ENCODE measurements at regions not wholly inside any gene's neighbourhood (a gene's known extent, or its start where the extent isn't known, plus 50 kb on each side); places are given as distances from the start of the nearest gene placed in this dataset.

GRCh38 chr9:82457891-82458290 is 469.3 kb downstream of the SPATA31D1 start:
- 68 to 71% methylated on average over 5 of the region's 5 CpGs for WGBS, 2 donors
- Histone ChIP-seq H3K27ac (ENCODE audit: low read depth in 1 of 2, low read length in 1 of 2) (no peak overlapping the region), H3K4me1 (ENCODE audit: control insufficient read depth in 5 of 5, insufficient read depth in 5 of 5, low read length in 5 of 5) (peaks cover 0 to 14% (median 4%) of the 10 kb centered on the region in 5 donors), H3K27me3 (ENCODE audit: control insufficient read depth in 3 of 3, insufficient read depth in 3 of 3, low read length in 2 of 3) (no peaks in the 10 kb centered on the region), H3K9me3 (ENCODE audit: control insufficient read depth in 4 of 4, insufficient read depth in 3 of 4, low read length in 3 of 4) (no peaks in the 10 kb centered on the region), H3K4me3 (no peak overlapping the region), H3K36me3 (ENCODE audit: control insufficient read depth in 4 of 4, insufficient read depth in 4 of 4, low read length in 4 of 4) (no peaks in the 10 kb centered on the region), H3K9ac (ENCODE audit: insufficient read depth in 1 of 2, low read length in 2 of 2) (no peak overlapping the region)
- ATAC-seq (ENCODE audit: insufficient read depth, low FRiP score) (no peak), DNase-seq (no peak)
- TF ChIP-seq CTCF (IDR thresholded peaks at IDR 0.05; ENCODE audit: control extremely low read depth, extremely low read depth), result no peak

GRCh38 chr9:82458296-82458695 is 469.7 kb downstream of the SPATA31D1 start:
- no peak for ATAC-seq (ENCODE audit: insufficient read depth, low FRiP score)
- no peaks in the 10 kb centered on the region for H3K27me3 ChIP-seq (ENCODE audit: control insufficient read depth in 3 of 3, insufficient read depth in 3 of 3, low read length in 2 of 3)
- 75 to 81% methylated on average over 2 of the region's 2 CpGs for WGBS, 2 donors
- peak in 2 of 3 donors; percentile 51 to 57 for DNase-seq
- H3K4me3 ChIP-seq, result no peak overlapping the region
- H3K27ac ChIP-seq (ENCODE audit: low read depth in 1 of 2, low read length in 1 of 2), result no peak overlapping the region
- H3K9me3 ChIP-seq (ENCODE audit: control insufficient read depth in 4 of 4, insufficient read depth in 3 of 4, low read length in 3 of 4), result no peaks in the 10 kb centered on the region
- H3K4me1 ChIP-seq (ENCODE audit: control insufficient read depth in 5 of 5, insufficient read depth in 5 of 5, low read length in 5 of 5), result peaks cover 0 to 14% (median 4%) of the 10 kb centered on the region in 5 donors
- no peaks in the 10 kb centered on the region for H3K36me3 ChIP-seq (ENCODE audit: control insufficient read depth in 4 of 4, insufficient read depth in 4 of 4, low read length in 4 of 4)
- no peak for TF ChIP-seq CTCF (IDR thresholded peaks at IDR 0.05; ENCODE audit: control extremely low read depth, extremely low read depth)
- no peak overlapping the region for H3K9ac ChIP-seq (ENCODE audit: insufficient read depth in 1 of 2, low read length in 2 of 2)

GRCh38 chr9:82466616-82467260 is 478.2 kb downstream of the SPATA31D1 start:
- Histone ChIP-seq H3K27me3 (ENCODE audit: control insufficient read depth in 3 of 3, insufficient read depth in 3 of 3, low read length in 2 of 3) (no peaks in the 10 kb centered on the region), H3K27ac (ENCODE audit: low read depth in 1 of 2, low read length in 1 of 2) (no peak overlapping the region), H3K36me3 (ENCODE audit: control insufficient read depth in 4 of 4, insufficient read depth in 4 of 4, low read length in 4 of 4) (no peaks in the 10 kb centered on the region), H3K9ac (ENCODE audit: insufficient read depth in 1 of 2, low read length in 2 of 2) (no peak overlapping the region), H3K9me3 (ENCODE audit: control insufficient read depth in 4 of 4, insufficient read depth in 3 of 4, low read length in 3 of 4) (peaks cover 0 to under 1% (median 0%) of the 10 kb centered on the region in 4 donors), H3K4me3 (no peak overlapping the region), H3K4me1 (ENCODE audit: control insufficient read depth in 5 of 5, insufficient read depth in 5 of 5, low read length in 5 of 5) (peaks cover 0 to 8% (median 0%) of the 10 kb centered on the region in 5 donors)
- DNase-seq (no peak), ATAC-seq (ENCODE audit: insufficient read depth, low FRiP score) (no peak)
- TF ChIP-seq CTCF (IDR thresholded peaks at IDR 0.05; ENCODE audit: control extremely low read depth, extremely low read depth), result no peak
- WGBS, 2 donors, result 88 to 95% methylated on average over 11 of the region's 11 CpGs

- Histone ChIP-seq H3K36me3 (ENCODE audit: control insufficient read depth in 4 of 4, insufficient read depth in 4 of 4, low read length in 4 of 4) (no peaks in the 10 kb centered on the region), H3K9ac (ENCODE audit: insufficient read depth in 1 of 2, low read length in 2 of 2) (no peak overlapping the region), H3K27me3 (ENCODE audit: control insufficient read depth in 3 of 3, insufficient read depth in 3 of 3, low read length in 2 of 3) (no peaks in the 10 kb centered on the region), H3K4me3 (no peak overlapping the region), H3K27ac (ENCODE audit: low read depth in 1 of 2, low read length in 1 of 2) (no peak overlapping the region), H3K4me1 (ENCODE audit: control insufficient read depth in 5 of 5, insufficient read depth in 5 of 5, low read length in 5 of 5) (peaks cover 0 to 8% (median 0%) of the 10 kb centered on the region in 5 donors), H3K9me3 (ENCODE audit: control insufficient read depth in 4 of 4, insufficient read depth in 3 of 4, low read length in 3 of 4) (peaks cover 0 to 4% (median 0%) of the 10 kb centered on the region in 4 donors)
- no peak for TF ChIP-seq CTCF (IDR thresholded peaks at IDR 0.05; ENCODE audit: control extremely low read depth, extremely low read depth)
- 83 to 86% methylated on average over 2 of the region's 2 CpGs for WGBS, 2 donors
- DNase-seq, result no peak
- ATAC-seq (ENCODE audit: insufficient read depth, low FRiP score), result no peak
Measured at GRCh38 chr9:82467436-82467835, 478.9 kb downstream of the SPATA31D1 start.

Data from lung (tissue), 11 donors.